Stimulated activated naive CD8-positive, alpha-beta T cell treated with anti-CD3 and anti-CD28 coated beads, Interleukin-15, amount 100 ng/mL, for 72 hours (primary cell): ENCODE measurements at regions not wholly inside any gene's neighbourhood (a gene's known extent, or its start where the extent isn't known, plus 50 kb on each side); places are given as distances from the start of the nearest gene placed in this dataset.

Source experiments
- ATAC-seq: fragments of 150-1000 bp; cut with Tn5 transposase; 2 replicates; pipeline ENCODE4 v1.10.0; 2021; ENCODE audit warnings: mild to moderate bottlenecking, moderate library complexity
- DNase-seq, 2 donors: peaks; one replicate each; pipeline ENCODE4 v3.0.0; 2021 to 2022
- H3K27ac Mint-ChIP-seq, 2 donors: one replicate each; pipeline ENCODE4 v1.8.0; 2022; ENCODE audit warnings: mild to moderate bottlenecking in 2 of 2, mixed read lengths in 2 of 2, moderate library complexity in 2 of 2
- H3K27me3 Mint-ChIP-seq: one replicate; pipeline ENCODE4 v1.8.0; 2022; ENCODE audit warnings: mixed read lengths
- H3K4me1 Mint-ChIP-seq: one replicate; pipeline ENCODE4 v1.8.0; 2022; ENCODE audit warnings: mild to moderate bottlenecking, mixed read lengths
- H3K4me3 Mint-ChIP-seq, 2 donors: one replicate each; pipeline ENCODE4 v1.8.0; 2022; ENCODE audit warnings: mild to moderate bottlenecking in 2 of 2, mixed read lengths in 2 of 2, moderate library complexity in 1 of 2
- H3K9me3 Mint-ChIP-seq, 2 donors: one replicate each; pipeline ENCODE4 v1.8.0; 2022; ENCODE audit warnings: mixed read lengths in 2 of 2

GRCh38 chr12:118780939-118781338 is 200.4 kb upstream of the SRRM4 start:
- DNase-seq (no peak), ATAC-seq (no peak)
- peaks cover 6% of the 10 kb centered on the region for H3K27me3 Mint-ChIP-seq
- H3K27ac Mint-ChIP-seq: no peak overlapping the region
- no peaks in the 10 kb centered on the region for H3K4me1 Mint-ChIP-seq
- peaks cover 7 to 8% of the 10 kb centered on the region in 2 donors for H3K9me3 Mint-ChIP-seq
- H3K4me3 Mint-ChIP-seq: no peak overlapping the region

- H3K4me1 Mint-ChIP-seq: no peaks in the 10 kb centered on the region
- peaks cover 7 to 8% of the 10 kb centered on the region in 2 donors for H3K9me3 Mint-ChIP-seq
- DNase-seq (no peak), ATAC-seq (no peak)
- no peaks in the 10 kb centered on the region for H3K27me3 Mint-ChIP-seq
- no peak overlapping the region for H3K27ac Mint-ChIP-seq
- no peak overlapping the region for H3K4me3 Mint-ChIP-seq
Observed at GRCh38 chr12:118781692-118782091, 199.6 kb upstream of the SRRM4 start.

- Mint-ChIP-seq H3K4me3 (no peak overlapping the region), H3K4me1 (no peaks in the 10 kb centered on the region), H3K9me3 (peaks cover 7 to 8% of the 10 kb centered on the region in 2 donors), H3K27me3 (no peaks in the 10 kb centered on the region), H3K27ac (peak overlapping the region in 1 of 2 donors; percentile 1)
- no peak for DNase-seq
- no peak for ATAC-seq
Observed at GRCh38 chr12:118783703-118784102, 197.6 kb upstream of the SRRM4 start.

- ATAC-seq: no peak
- H3K4me3 Mint-ChIP-seq: no peak overlapping the region
- H3K27me3 Mint-ChIP-seq: no peaks in the 10 kb centered on the region
Observed at GRCh38 chr12:118790578-118790977, 190.8 kb upstream of the SRRM4 start.

GRCh38 chr12:118813778-118814357 is 167.5 kb upstream of the SRRM4 start:
- H3K27me3 Mint-ChIP-seq: peaks cover 9% of the 10 kb centered on the region
- DNase-seq: no peak
- H3K27ac Mint-ChIP-seq: no peak overlapping the region
- H3K4me1 Mint-ChIP-seq: no peaks in the 10 kb centered on the region
- H3K9me3 Mint-ChIP-seq: peaks cover 5 to 14% of the 10 kb centered on the region in 2 donors
- no peak for ATAC-seq
- H3K4me3 Mint-ChIP-seq: no peak overlapping the region

More at GRCh38 chr12:118790578-118790977, 190.8 kb upstream of the SRRM4 start:
- Mint-ChIP-seq H3K27ac (no peak overlapping the region), H3K4me1 (no peaks in the 10 kb centered on the region), H3K9me3 (no peaks in the 10 kb centered on the region)
- DNase-seq: no peak

- no peak overlapping the region for H3K4me3 Mint-ChIP-seq
- no peak overlapping the region for H3K27ac Mint-ChIP-seq
- H3K27me3 Mint-ChIP-seq: no peaks in the 10 kb centered on the region
- DNase-seq (no peak), ATAC-seq (no peak)
- H3K4me1 Mint-ChIP-seq: no peaks in the 10 kb centered on the region
- H3K9me3 Mint-ChIP-seq: peaks cover 0 to 9% of the 10 kb centered on the region in 2 donors
Observed at GRCh38 chr12:118816296-118816695, 165.0 kb upstream of the SRRM4 start.

- H3K27ac Mint-ChIP-seq: no peak overlapping the region
- H3K27me3 Mint-ChIP-seq: no peaks in the 10 kb centered on the region
- ATAC-seq: no peak
- DNase-seq: no peak
- peaks cover 8 to 11% of the 10 kb centered on the region in 2 donors for H3K9me3 Mint-ChIP-seq
- no peak overlapping the region for H3K4me3 Mint-ChIP-seq
- no peaks in the 10 kb centered on the region for H3K4me1 Mint-ChIP-seq
Observed at GRCh38 chr12:118821386-118821925, 159.9 kb upstream of the SRRM4 start.

- H3K27me3 Mint-ChIP-seq: no peaks in the 10 kb centered on the region
Observed at GRCh38 chr12:118822512-118822911, 158.8 kb upstream of the SRRM4 start.

GRCh38 chr12:118827047-118827446 is 154.3 kb upstream of the SRRM4 start:
- ATAC-seq: no peak
- Mint-ChIP-seq H3K4me3 (no peak overlapping the region), H3K27ac (no peak overlapping the region), H3K9me3 (peaks cover 6 to 20% of the 10 kb centered on the region in 2 donors), H3K4me1 (no peaks in the 10 kb centered on the region), H3K27me3 (no peaks in the 10 kb centered on the region)
- no peak for DNase-seq

More at GRCh38 chr12:118822512-118822911, 158.8 kb upstream of the SRRM4 start:
- Mint-ChIP-seq H3K4me3 (no peak overlapping the region), H3K27ac (no peak overlapping the region), H3K9me3 (peaks cover 7 to 18% of the 10 kb centered on the region in 2 donors), H3K4me1 (no peaks in the 10 kb centered on the region)
- no peak for DNase-seq
- ATAC-seq: no peak

- Mint-ChIP-seq H3K27ac (no peak overlapping the region), H3K4me1 (no peaks in the 10 kb centered on the region), H3K4me3 (no peak overlapping the region), H3K9me3 (peaks cover 6 to 20% of the 10 kb centered on the region in 2 donors), H3K27me3 (no peaks in the 10 kb centered on the region)
- DNase-seq: no peak
- ATAC-seq: no peak
Observed at GRCh38 chr12:118827606-118828005, 153.7 kb upstream of the SRRM4 start.

- peaks cover under 1 to 20% of the 10 kb centered on the region in 2 donors for H3K9me3 Mint-ChIP-seq
- ATAC-seq (no peak), DNase-seq (no peak)
- no peak overlapping the region for H3K27ac Mint-ChIP-seq
- no peaks in the 10 kb centered on the region for H3K4me1 Mint-ChIP-seq
- no peak overlapping the region for H3K4me3 Mint-ChIP-seq
- H3K27me3 Mint-ChIP-seq: no peaks in the 10 kb centered on the region
Observed at GRCh38 chr12:118830296-118830695, 151.0 kb upstream of the SRRM4 start.

- Mint-ChIP-seq H3K9me3 (peaks cover 0 to 4% of the 10 kb centered on the region in 2 donors), H3K27me3 (no peaks in the 10 kb centered on the region), H3K4me1 (no peaks in the 10 kb centered on the region), H3K4me3 (no peak overlapping the region), H3K27ac (no peak overlapping the region)
- ATAC-seq: no peak
- no peak for DNase-seq
Observed at GRCh38 chr12:118835926-118836325, 145.4 kb upstream of the SRRM4 start.

- Mint-ChIP-seq H3K4me3 (no peak overlapping the region), H3K27me3 (no peaks in the 10 kb centered on the region), H3K27ac (no peak overlapping the region), H3K9me3 (peaks cover 0 to 4% of the 10 kb centered on the region in 2 donors), H3K4me1 (no peaks in the 10 kb centered on the region)
- DNase-seq (no peak), ATAC-seq (no peak)
Observed at GRCh38 chr12:118840399-118840798, 140.9 kb upstream of the SRRM4 start.

- Mint-ChIP-seq H3K27ac (no peak overlapping the region), H3K9me3 (peaks cover 0 to 4% of the 10 kb centered on the region in 2 donors), H3K4me3 (no peak overlapping the region), H3K27me3 (no peaks in the 10 kb centered on the region), H3K4me1 (no peaks in the 10 kb centered on the region)
- DNase-seq: no peak
- no peak for ATAC-seq
Observed at GRCh38 chr12:118840878-118841277, 140.5 kb upstream of the SRRM4 start.

GRCh38 chr12:118841588-118841987 is 139.8 kb upstream of the SRRM4 start:
- ATAC-seq: no peak
- Mint-ChIP-seq H3K27ac (no peak overlapping the region), H3K4me1 (no peaks in the 10 kb centered on the region), H3K27me3 (no peaks in the 10 kb centered on the region), H3K9me3 (peaks cover 4% of the 10 kb centered on the region in 2 donors), H3K4me3 (no peak overlapping the region)
- no peak for DNase-seq

- peaks cover 5 to 6% of the 10 kb centered on the region in 2 donors for H3K9me3 Mint-ChIP-seq
- DNase-seq: no peak
- no peaks in the 10 kb centered on the region for H3K4me1 Mint-ChIP-seq
- ATAC-seq: no peak
- no peak overlapping the region for H3K27ac Mint-ChIP-seq
- no peak overlapping the region for H3K4me3 Mint-ChIP-seq
- H3K27me3 Mint-ChIP-seq: no peaks in the 10 kb centered on the region
Observed at GRCh38 chr12:118842866-118843265, 138.5 kb upstream of the SRRM4 start.

GRCh38 chr12:118846416-118846815 is 134.9 kb upstream of the SRRM4 start:
- H3K27ac Mint-ChIP-seq: no peak overlapping the region
- H3K4me1 Mint-ChIP-seq: no peaks in the 10 kb centered on the region
- no peak for DNase-seq
- H3K9me3 Mint-ChIP-seq: peaks cover 5 to 6% of the 10 kb centered on the region in 2 donors
- H3K27me3 Mint-ChIP-seq: no peaks in the 10 kb centered on the region
- no peak for ATAC-seq
- no peak overlapping the region for H3K4me3 Mint-ChIP-seq
